GM12873 (cell line): ENCODE measurements at regions not wholly inside any gene's neighbourhood (a gene's known extent, or its start where the extent isn't known, plus 50 kb on each side); places are given as distances from the start of the nearest gene placed in this dataset.

Experiments used
- CTCF ChIP-seq: IDR thresholded peaks from 2 replicates; pipeline ENCODE4 v1.5.1; 2012; ENCODE audit warnings: low read depth, mild to moderate bottlenecking, moderate library complexity, low read length, control low read depth; ENCODE audit not compliant: insufficient read depth; ENCODE audit errors: missing control alignments

- TF ChIP-seq CTCF: no peak
Observed at GRCh38 chr1:229141689-229142377, 129.1 kb upstream of the RAB4A start.

GRCh38 chr1:229142471-229142870 is 128.4 kb upstream of the RAB4A start:
- no peak for TF ChIP-seq CTCF

- TF ChIP-seq CTCF: no peak
Observed at GRCh38 chr1:229146647-229147046, 124.3 kb upstream of the RAB4A start.

GRCh38 chr1:229147072-229147471 is 123.8 kb upstream of the RAB4A start:
- TF ChIP-seq CTCF: no peak

GRCh38 chr1:229148041-229148671 is 122.8 kb upstream of the RAB4A start:
- TF ChIP-seq CTCF: no peak

GRCh38 chr1:229148743-229149142 is 122.2 kb upstream of the RAB4A start:
- TF ChIP-seq CTCF: no peak

GRCh38 chr1:229149435-229149834 is 121.5 kb upstream of the RAB4A start:
- no peak for TF ChIP-seq CTCF
